Naive thymus-derived CD8-positive, alpha-beta T cell (primary cell): ENCODE measurements at regions not wholly inside any gene's neighbourhood (a gene's known extent, or its start where the extent isn't known, plus 50 kb on each side); places are given as distances from the start of the nearest gene placed in this dataset.

Experiments used
- ATAC-seq, 2 donors: fragments of 150-1000 bp; cut with Tn5 transposase in 1 of 2; sonication (Bioruptor Pico), chemical (Tn5 transposase) in 1 of 2; 1 replicate in 1 of 2; 2 replicates in 1 of 2; pipeline ENCODE4 v1.10.0; 2021; ENCODE audit warnings: mild to moderate bottlenecking in 2 of 2, moderate library complexity in 2 of 2
- POLR2A ChIA-PET: fragments of 350-600 bp; sonication (Branson Sonifier 250); formaldehyde crosslinking; loops from one replicate; lab custom pipeline; 2021; ENCODE audit warnings: antibody characterized with exemption; lab: Charles Lee
- DNase-seq, 10 donors: peaks; one replicate each; pipeline versions ENCODE4 v3.0.0 to v3.0.0-alpha.2; 2020 to 2022
- H3K27ac Mint-ChIP-seq, 10 donors: one replicate each; pipeline ENCODE4 v1.8.0; 2020 to 2022; ENCODE audit warnings: mild to moderate bottlenecking in 10 of 10, mixed read lengths in 10 of 10, moderate library complexity in 4 of 10, inconsistent platforms in 1 of 10
- H3K27me3 Mint-ChIP-seq, 5 donors: one replicate each; pipeline ENCODE4 v1.8.0; 2021 to 2022; ENCODE audit warnings: mixed read lengths in 5 of 5
- H3K36me3 Mint-ChIP-seq, 3 donors: one replicate each; pipeline ENCODE4 v1.8.0; 2020 to 2022; ENCODE audit warnings: mixed read lengths in 3 of 3, mild to moderate bottlenecking in 2 of 3, inconsistent platforms in 1 of 3
- H3K4me1 Mint-ChIP-seq, 4 donors: one replicate each; pipeline ENCODE4 v1.8.0; 2021 to 2022; ENCODE audit warnings: mixed read lengths in 4 of 4
- H3K4me3 Mint-ChIP-seq, 10 donors: one replicate each; pipeline ENCODE4 v1.8.0; 2020 to 2022; ENCODE audit warnings: mild to moderate bottlenecking in 10 of 10, mixed read lengths in 10 of 10, moderate library complexity in 6 of 10, inconsistent platforms in 1 of 10
- H3K9me3 Mint-ChIP-seq, 9 donors: one replicate each; pipeline ENCODE4 v1.8.0; 2020 to 2022; ENCODE audit warnings: mixed read lengths in 9 of 9, mild to moderate bottlenecking in 3 of 9, inconsistent platforms in 1 of 9, moderate library complexity in 1 of 9

DNA sequence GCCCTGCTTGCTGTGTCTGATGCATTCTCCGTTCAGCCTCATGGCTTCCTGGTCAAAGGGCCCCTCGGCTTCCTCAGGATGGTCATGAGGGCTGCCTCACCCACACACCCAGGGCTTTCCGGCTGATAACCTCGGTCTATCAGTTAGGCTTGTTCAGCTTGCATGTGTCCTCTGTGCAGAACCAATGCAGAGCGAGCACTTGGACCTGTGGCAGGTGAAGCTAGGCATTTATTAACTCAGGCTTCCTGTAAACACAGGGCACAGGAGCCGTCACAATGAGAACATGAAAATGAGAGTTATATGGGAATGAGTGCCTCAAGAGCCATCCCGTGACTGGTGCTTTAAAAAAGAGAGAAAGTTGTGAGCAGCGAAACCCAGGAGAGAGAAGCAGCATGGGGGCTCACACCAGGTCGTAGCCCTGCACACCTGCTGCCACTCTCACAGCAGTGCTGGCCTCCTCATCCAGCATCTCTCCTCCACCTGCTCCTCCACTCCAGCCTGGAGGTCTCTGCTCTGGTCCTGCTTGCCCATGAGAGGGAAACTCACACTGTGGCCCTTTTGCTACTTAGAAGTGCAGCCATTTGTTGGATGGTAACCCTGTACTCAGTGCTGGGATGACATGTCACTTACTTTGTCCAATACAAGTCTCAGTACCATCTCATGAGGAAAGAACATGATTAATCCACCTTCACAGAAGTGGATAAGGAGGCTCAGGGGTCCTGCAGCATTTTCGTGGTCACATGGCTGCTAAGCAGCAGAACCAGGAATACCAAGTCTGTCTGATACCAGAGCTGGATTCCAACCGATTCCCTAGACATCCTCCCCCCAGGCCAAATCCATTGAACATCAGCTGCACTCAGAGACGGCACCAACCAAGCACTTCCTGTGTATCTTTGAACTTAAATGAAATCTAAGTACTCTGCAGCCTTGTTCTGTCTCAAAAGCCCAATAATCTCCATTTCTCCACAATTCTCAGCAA lies 50.5 kb upstream of the IRS2 start:
- Mint-ChIP-seq H3K27me3 (peaks cover 15 to 75% (median 32%) of the 10 kb centered on the region in 5 donors), H3K36me3 (peaks cover 0 to under 1% (median 0%) of the 10 kb centered on the region in 3 donors), H3K9me3 (peaks cover 0 to 3% (median 0%) of the 10 kb centered on the region in 9 donors), H3K27ac (peak overlapping the region in 1 of 10 donors; percentile 15), H3K4me1 (peaks cover 0 to 8% (median 6%) of the 10 kb centered on the region in 4 donors), H3K4me3 (no peak overlapping the region)
- ATAC-seq (no peak), DNase-seq (no peak)
- POLR2A ChIA-PET, result no interaction called here
